ENCODE measurements at regions not wholly inside any gene's neighbourhood (a gene's known extent, or its start where the extent isn't known, plus 50 kb on each side); places are given as distances from the start of the nearest gene placed in this dataset.

GRCh38 chr9:727767-728166 lies 113.7 kb upstream of the DMRT1 start:
- H3K27ac ChIP-seq (ENCODE audit: insufficient read depth, low read length) = no peak overlapping the region

More at GRCh38 chr9:727767-728166, 113.7 kb upstream of the DMRT1 start:
- Histone ChIP-seq H2BK20ac (ENCODE audit: low read depth, low read length) (no peak overlapping the region), H3K4me1 (ENCODE audit: control insufficient read depth, insufficient read depth, low read length) (no peaks in the 10 kb centered on the region), H3K9me1 (ENCODE audit: insufficient read depth, low read length) (peaks cover 5% of the 10 kb centered on the region; the same call in 1 of the 2 replicates), H3K9ac (ENCODE audit: low read depth, low read length) (no peak overlapping the region), H2AFZ (replicated peaks; ENCODE audit: low read length, poor library complexity) (no peak overlapping the region), H3K56ac (ENCODE audit: extremely low read depth, insufficient read depth, low read length) (no peak overlapping the region), H2BK15ac (ENCODE audit: low read depth, low read length) (no peak overlapping the region), H2AK5ac (ENCODE audit: low read depth, low read length) (no peak overlapping the region), H4K5ac (ENCODE audit: low read depth, low read length) (no peak overlapping the region), H3K36me3 (ENCODE audit: control insufficient read depth, insufficient read depth, low read length) (peaks cover 16% of the 10 kb centered on the region), H3K4me2 (ENCODE audit: low read depth, low read length) (no peak overlapping the region), H3K4me3 (ENCODE audit: insufficient read depth, low read depth, low read length) (no peak overlapping the region), H3K14ac (replicated peaks; ENCODE audit: low read depth, low read length) (no peak overlapping the region), H3K4ac (ENCODE audit: low read depth, low read length) (no peak overlapping the region), H2BK5ac (ENCODE audit: low read depth, low read length, poor library complexity, severe bottlenecking) (no peak overlapping the region), H3K23ac (ENCODE audit: low read depth, low read length) (no peak overlapping the region), H3K79me1 (ENCODE audit: low read depth in 1 of 2, low read length in 2 of 2) (peaks cover 27 to 62% of the 10 kb centered on the region in 2 experiments), H2AK9ac (replicated peaks; ENCODE audit: low read depth, low read length, poor library complexity) (no peak overlapping the region), H3K18ac (ENCODE audit: low read depth, low read length) (no peak overlapping the region), H4K91ac (ENCODE audit: insufficient read depth, low read depth, low read length) (no peak overlapping the region), H3K9me3 (ENCODE audit: control insufficient read depth, insufficient read depth, low read length) (no peaks in the 10 kb centered on the region), H4K8ac (ENCODE audit: low read depth in 2 of 2, low read length in 2 of 2) (no peak overlapping the region), H2BK120ac (ENCODE audit: low read depth, low read length) (no peak overlapping the region), H3K27me3 (ENCODE audit: control insufficient read depth, insufficient read depth, low read length) (no peaks in the 10 kb centered on the region), H4K20me1 (ENCODE audit: insufficient read depth, low read length) (no peaks in the 10 kb centered on the region)
- CTCF ChIA-PET = no interaction called here
- ATAC-seq (ENCODE audit: low read depth) (no peak), DNase-seq (no peak)
- BruUV-seq (replicated peaks) = no TSS peak
- whole genome bisulfite sequencing, 2 experiments (ENCODE audit: extremely low coverage in 2 of 2, insufficient read length in 1 of 2) = no CpG with 5 or more reads among the region's 1 CpG
- TF ChIP-seq CEBPB (IDR thresholded peaks at IDR 0.05; ENCODE audit: low read depth, low read length) (no peak), USF2 (IDR thresholded peaks at IDR 0.05; ENCODE audit: low read depth, low read length) (no peak), RCOR1 (IDR thresholded peaks at IDR 0.05; ENCODE audit: insufficient replicate concordance, low read length) (no peak), MAZ (IDR thresholded peaks at IDR 0.05; ENCODE audit: borderline replicate concordance, low read depth, low read length) (no peak), MXI1 (IDR thresholded peaks at IDR 0.05; ENCODE audit: borderline replicate concordance, low read depth, low read length) (no peak), SMC3 (IDR thresholded peaks at IDR 0.05; ENCODE audit: low read depth, low read length) (no peak)
- intact Hi-C loops (cut with micrococcal nuclease) (loop anchor here (2.0 kb wide), 1 partner anchor 13 kb away; no protein-coding TSS in a partner anchor), in situ Hi-C loops (cut with MboI; ENCODE audit: low sequenced_read_pairs) (no loop called here), dilution Hi-C loops (cut with HindIII; ENCODE audit: low sequenced_read_pairs, unreplicated experiment) (no loop called here)
- POLR2A ChIA-PET (ENCODE audit: unreplicated experiment) = no interaction called here

All from IMR-90 (cell line).